MM.1S (cell line): ENCODE measurements at regions not wholly inside any gene's neighbourhood (a gene's known extent, or its start where the extent isn't known, plus 50 kb on each side); places are given as distances from the start of the nearest gene placed in this dataset.

Experiments used
- DNase-seq: peaks from one replicate; pipeline ENCODE4 v3.0.0-alpha.2; 2015
- H2AFZ ChIP-seq: fragments of 300-600 bp; sonication (generic); 2 replicates; pipeline ENCODE4 v1.6.0; 2016; ENCODE audit warnings: antibody characterized with exemption, low read length
- H3F3A ChIP-seq: fragments of 300-600 bp; sonication (generic); 2 replicates; pipeline ENCODE4 v1.6.1; 2016; ENCODE audit warnings: mild to moderate bottlenecking, antibody characterized with exemption, low read length, moderate library complexity, mixed read lengths; ENCODE audit not compliant: insufficient read depth
- H3K27ac ChIP-seq: fragments of 300-600 bp; sonication (generic); 2 replicates; pipeline ENCODE4 v1.5.1; 2016; ENCODE audit warnings: mild to moderate bottlenecking, low read length
- H3K27me3 ChIP-seq: fragments of 300-600 bp; sonication (generic); replicated peaks from 2 replicates; pipeline ENCODE4 v1.6.0; 2016; ENCODE audit warnings: low read length; ENCODE audit not compliant: insufficient read depth
- H3K36me3 ChIP-seq: fragments of 300-600 bp; sonication (generic); replicated peaks from 2 replicates; pipeline ENCODE4 v1.6.1; 2016; ENCODE audit warnings: mild to moderate bottlenecking, low read length, mixed read lengths; ENCODE audit not compliant: insufficient read depth
- H3K4me1 ChIP-seq: fragments of 300-600 bp; sonication (generic); 2 replicates; pipeline ENCODE4 v1.6.1; 2016; ENCODE audit warnings: low read length, mixed read lengths
- H3K4me2 ChIP-seq: fragments of 300-600 bp; sonication (generic); 2 replicates; pipeline ENCODE4 v1.6.0; 2016; ENCODE audit warnings: low read depth, low read length
- H3K4me3 ChIP-seq: fragments of 300-600 bp; sonication (generic); 2 replicates; pipeline ENCODE4 v1.5.1; 2016; ENCODE audit warnings: low read length, mixed read lengths
- H3K79me2 ChIP-seq: fragments of 300-600 bp; sonication (generic); 2 replicates; pipeline ENCODE4 v1.6.1; 2016; ENCODE audit warnings: mixed run types, low read length, mixed read lengths
- H3K9ac ChIP-seq: fragments of 300-600 bp; sonication (generic); 2 replicates; pipeline ENCODE4 v1.6.1; 2016; ENCODE audit warnings: low read length, mixed read lengths
- H3K9me2 ChIP-seq: fragments of 300-600 bp; sonication (generic); replicated peaks from 2 replicates; pipeline ENCODE4 v1.6.1; 2016; ENCODE audit warnings: mild to moderate bottlenecking, low read length, mixed read lengths; ENCODE audit not compliant: insufficient read depth
- H3K9me3 ChIP-seq: fragments of 300-600 bp; sonication (generic); replicated peaks from 2 replicates; pipeline ENCODE4 v1.6.1; 2016; ENCODE audit warnings: mild to moderate bottlenecking, low read length, mixed read lengths; ENCODE audit not compliant: insufficient read depth
- H4K20me1 ChIP-seq: fragments of 300-600 bp; sonication (generic); 2 replicates; pipeline ENCODE4 v1.6.1; 2016; ENCODE audit warnings: mild to moderate bottlenecking, low read length, moderate library complexity, mixed read lengths; ENCODE audit not compliant: insufficient read depth
- EZH2 ChIP-seq: fragments of 300-600 bp; sonication (generic); optimal IDR thresholded peaks from 2 replicates; pipeline ENCODE3; 2017; ENCODE audit warnings: low read depth, mild to moderate bottlenecking, antibody characterized with exemption, low read length, mixed read lengths
- EZH2phosphoT487 ChIP-seq: fragments of 300-600 bp; sonication (generic); IDR thresholded peaks from 2 replicates; pipeline ENCODE4 v1.6.1; 2018; ENCODE audit warnings: antibody characterized with exemption, low read length
- TF ChIP-seq, protein P1 (sequence below): fragments of 300-600 bp; sonication (generic); IDR thresholded peaks from 2 replicates; pipeline ENCODE4 v1.5.1; 2016; ENCODE audit warnings: antibody characterized with exemption, low read length, mixed read lengths

DNA sequence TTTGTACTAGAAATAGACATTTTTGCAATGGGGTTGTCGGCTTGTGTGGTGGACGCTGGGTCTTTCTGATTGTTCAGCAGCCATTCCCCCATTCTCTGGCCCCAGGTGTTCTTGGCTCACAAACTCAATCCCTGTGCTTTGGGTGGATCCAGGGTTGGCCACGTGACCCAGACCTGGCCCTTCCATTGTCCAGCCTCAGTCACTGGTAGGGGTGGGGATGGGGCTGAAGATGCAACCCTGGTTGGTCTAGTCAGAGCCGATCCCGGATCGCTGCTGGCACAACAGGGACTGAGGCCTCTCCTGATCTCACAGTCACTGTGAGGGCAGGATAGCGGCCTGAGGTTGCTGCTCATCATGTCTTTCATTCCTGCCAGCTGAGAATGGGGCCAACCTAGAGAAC lies 365.3 kb upstream of the SULF2 start:
- Histone ChIP-seq H3K9me3 (no peaks in the 10 kb centered on the region), H3K4me3 (no peak overlapping the region), H3F3A (no peaks in the 10 kb centered on the region), H3K4me1 (no peaks in the 10 kb centered on the region), H3K36me3 (no peaks in the 10 kb centered on the region), H3K27ac (no peak overlapping the region), H4K20me1 (no peaks in the 10 kb centered on the region), H3K9ac (no peak overlapping the region), H2AFZ (no peak overlapping the region), H3K4me2 (no peak overlapping the region), H3K79me2 (no peaks in the 10 kb centered on the region), H3K27me3 (no peaks in the 10 kb centered on the region), H3K9me2 (no peaks in the 10 kb centered on the region)
- no peak for DNase-seq
- TF ChIP-seq EZH2 (no peak), EZH2phosphoT487 (no peak)
- TF ChIP-seq, protein P1, sequence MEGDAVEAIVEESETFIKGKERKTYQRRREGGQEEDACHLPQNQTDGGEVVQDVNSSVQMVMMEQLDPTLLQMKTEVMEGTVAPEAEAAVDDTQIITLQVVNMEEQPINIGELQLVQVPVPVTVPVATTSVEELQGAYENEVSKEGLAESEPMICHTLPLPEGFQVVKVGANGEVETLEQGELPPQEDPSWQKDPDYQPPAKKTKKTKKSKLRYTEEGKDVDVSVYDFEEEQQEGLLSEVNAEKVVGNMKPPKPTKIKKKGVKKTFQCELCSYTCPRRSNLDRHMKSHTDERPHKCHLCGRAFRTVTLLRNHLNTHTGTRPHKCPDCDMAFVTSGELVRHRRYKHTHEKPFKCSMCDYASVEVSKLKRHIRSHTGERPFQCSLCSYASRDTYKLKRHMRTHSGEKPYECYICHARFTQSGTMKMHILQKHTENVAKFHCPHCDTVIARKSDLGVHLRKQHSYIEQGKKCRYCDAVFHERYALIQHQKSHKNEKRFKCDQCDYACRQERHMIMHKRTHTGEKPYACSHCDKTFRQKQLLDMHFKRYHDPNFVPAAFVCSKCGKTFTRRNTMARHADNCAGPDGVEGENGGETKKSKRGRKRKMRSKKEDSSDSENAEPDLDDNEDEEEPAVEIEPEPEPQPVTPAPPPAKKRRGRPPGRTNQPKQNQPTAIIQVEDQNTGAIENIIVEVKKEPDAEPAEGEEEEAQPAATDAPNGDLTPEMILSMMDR = no peak

DNA sequence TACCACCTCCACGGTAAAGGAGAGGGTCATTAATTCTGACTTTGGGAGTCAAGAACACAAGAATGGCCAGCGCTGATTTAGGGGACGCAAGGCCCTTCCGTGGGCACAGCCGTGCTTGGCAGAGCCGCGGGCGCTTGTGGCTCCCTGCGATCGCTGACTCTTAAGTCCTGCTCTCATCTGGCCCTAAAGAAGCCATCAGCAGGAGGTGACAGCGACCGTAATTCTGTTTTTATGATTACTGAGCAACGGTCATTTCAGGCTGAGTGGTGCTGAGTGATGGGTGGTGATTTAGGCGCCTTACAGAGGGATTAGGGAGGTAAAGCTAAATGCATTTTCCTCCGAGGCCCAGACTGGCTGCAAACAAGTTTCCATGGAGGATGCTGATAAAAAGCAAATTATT lies 364.6 kb upstream of the SULF2 start:
- no peak overlapping the region for H3K4me3 ChIP-seq
- H3K4me2 ChIP-seq = no peak overlapping the region
- TF ChIP-seq EZH2 = no peak
- TF ChIP-seq EZH2phosphoT487 = no peak
- TF ChIP-seq, protein P1 = no peak
- H3F3A ChIP-seq = no peaks in the 10 kb centered on the region
- H3K9me3 ChIP-seq = no peaks in the 10 kb centered on the region
- no peak overlapping the region for H3K9ac ChIP-seq
- H3K36me3 ChIP-seq = no peaks in the 10 kb centered on the region
- no peaks in the 10 kb centered on the region for H4K20me1 ChIP-seq
- no peak for DNase-seq
- H2AFZ ChIP-seq = no peak overlapping the region
- no peaks in the 10 kb centered on the region for H3K79me2 ChIP-seq
- no peaks in the 10 kb centered on the region for H3K4me1 ChIP-seq
- no peaks in the 10 kb centered on the region for H3K27me3 ChIP-seq
- H3K9me2 ChIP-seq = no peaks in the 10 kb centered on the region
- H3K27ac ChIP-seq = no peak overlapping the region

DNA sequence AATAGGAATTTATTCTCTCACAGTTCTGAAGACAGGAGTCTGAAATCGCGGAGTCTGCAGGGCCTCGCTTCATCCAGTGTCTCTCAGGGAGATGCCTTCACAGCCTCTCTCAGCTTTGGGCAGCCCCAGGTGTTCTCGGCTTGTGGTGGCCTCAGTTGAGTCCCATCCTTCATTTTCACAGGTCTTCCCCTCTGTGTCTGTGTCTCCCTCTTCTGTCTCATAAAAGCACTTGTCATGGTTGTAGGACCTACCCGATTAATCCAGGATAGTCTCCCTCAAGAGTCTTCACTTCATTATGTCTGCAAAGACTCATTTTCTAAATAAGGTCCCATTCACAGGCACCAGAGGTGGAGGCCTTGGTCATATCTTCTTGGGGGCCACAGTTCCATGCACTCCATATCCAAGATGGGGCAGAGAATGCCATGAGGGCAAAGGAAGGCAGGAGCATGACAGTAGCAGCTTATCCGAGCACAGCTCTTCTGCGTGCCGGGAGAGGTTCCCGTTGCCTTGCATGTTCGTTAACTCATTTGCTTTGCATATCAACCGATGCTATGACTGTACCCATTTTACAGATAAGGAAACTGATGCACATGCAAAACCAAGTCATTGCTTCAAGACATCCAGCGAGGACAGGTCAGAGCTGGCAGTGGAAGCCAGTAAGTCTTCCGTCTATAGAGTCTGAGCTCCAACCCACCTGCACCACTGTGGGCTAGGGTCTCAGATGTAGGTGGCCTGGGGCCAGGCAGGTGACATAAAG lies 363.8 kb upstream of the SULF2 start:
- TF ChIP-seq, protein P1 = no peak
- TF ChIP-seq EZH2phosphoT487 = no peak
- no peak for TF ChIP-seq EZH2
- Histone ChIP-seq H3K79me2 (no peaks in the 10 kb centered on the region), H3K9ac (no peak overlapping the region), H3K9me3 (no peaks in the 10 kb centered on the region), H3K27ac (no peak overlapping the region), H3K4me3 (no peak overlapping the region), H4K20me1 (no peaks in the 10 kb centered on the region), H3K36me3 (no peaks in the 10 kb centered on the region), H3K4me1 (no peaks in the 10 kb centered on the region), H3K4me2 (no peak overlapping the region), H3F3A (no peaks in the 10 kb centered on the region), H2AFZ (no peak overlapping the region), H3K27me3 (no peaks in the 10 kb centered on the region), H3K9me2 (no peaks in the 10 kb centered on the region)
- no peak for DNase-seq
